IMR-90 (cell line): ENCODE measurements at regions not wholly inside any gene's neighbourhood (a gene's known extent, or its start where the extent isn't known, plus 50 kb on each side); places are given as distances from the start of the nearest gene placed in this dataset.

Source experiments
- ATAC-seq: fragments of 200-7000 bp; cut with Tn5 transposase; 2 replicates; pipeline ENCODE4 v1.9.1; 2020; ENCODE audit warnings: low read depth, mild to moderate bottlenecking, moderate library complexity
- BruUV-seq: library from RNA; stranded (reverse); fragments of 400-500 nt; replicated peaks from 2 replicates; lab custom pipeline; 2021; lab: Mats Ljungman, UMichigan
- CTCF ChIA-PET: fragments of 300-600 bp; formaldehyde crosslinking; extraction: SDS; loops from one replicate; lab custom pipeline; 2021; ENCODE audit warnings: antibody characterized with exemption; lab: Yijun Ruan, JAX
- POLR2A ChIA-PET: fragments of 300-600 bp; sonication (Branson Sonifier 250); formaldehyde crosslinking; loops from one replicate; lab custom pipeline; 2022; ENCODE audit warnings: antibody characterized with exemption; ENCODE audit not compliant: unreplicated experiment; lab: Charles Lee
- DNase-seq: peaks from one replicate; pipeline ENCODE4 v3.0.0; 2013
- H2AFZ ChIP-seq: replicated peaks from 2 replicates; pipeline ENCODE3; 2013; ENCODE audit warnings: low read length, mild to moderate bottlenecking; ENCODE audit not compliant: poor library complexity
- H2AK5ac ChIP-seq: 2 replicates; pipeline ENCODE4 v1.6.1; 2013; ENCODE audit warnings: low read depth, low read length, inconsistent platforms
- H2AK9ac ChIP-seq: replicated peaks from 2 replicates; pipeline ENCODE3; 2013; ENCODE audit warnings: mild to moderate bottlenecking, low read depth, low read length, moderate library complexity; ENCODE audit not compliant: poor library complexity
- H2BK120ac ChIP-seq: 2 replicates; pipeline ENCODE4 v1.6.1; 2013; ENCODE audit warnings: low read depth, low read length, inconsistent platforms
- H2BK15ac ChIP-seq: 3 replicates; pipeline ENCODE4 v1.6.1; 2013; ENCODE audit warnings: low read depth, low read length, inconsistent platforms
- H2BK20ac ChIP-seq: 2 replicates; pipeline ENCODE4 v1.6.1; 2013; ENCODE audit warnings: low read depth, mild to moderate bottlenecking, inconsistent platforms, low read length, moderate library complexity
- H2BK5ac ChIP-seq: 2 replicates; pipeline ENCODE4 v1.6.1; 2013; ENCODE audit warnings: mild to moderate bottlenecking, low read depth, low read length, inconsistent platforms; ENCODE audit not compliant: poor library complexity, severe bottlenecking
- H3K14ac ChIP-seq: replicated peaks from 2 replicates; pipeline ENCODE4 v1.6.1; 2013; ENCODE audit warnings: low read depth, low read length, inconsistent platforms
- H3K18ac ChIP-seq: 2 replicates; pipeline ENCODE4 v1.6.1; 2013; ENCODE audit warnings: low read depth, low read length, control low read depth
- H3K23ac ChIP-seq: 2 replicates; pipeline ENCODE4 v1.6.1; 2013; ENCODE audit warnings: low read depth, low read length, inconsistent platforms
- H3K27ac ChIP-seq: 2 replicates; pipeline ENCODE4 v1.5.1; 2013; ENCODE audit warnings: mild to moderate bottlenecking, control low read depth, low read length; ENCODE audit not compliant: insufficient read depth
- H3K27me3 ChIP-seq: 2 replicates; pipeline ENCODE4 v1.6.1; 2013; ENCODE audit warnings: low read length; ENCODE audit not compliant: control insufficient read depth, insufficient read depth
- H3K36me3 ChIP-seq: 2 replicates; pipeline ENCODE4 v1.6.1; 2013; ENCODE audit warnings: low read length, mixed read lengths; ENCODE audit not compliant: control insufficient read depth, insufficient read depth
- H3K4ac ChIP-seq: 2 replicates; pipeline ENCODE4 v1.6.1; 2013; ENCODE audit warnings: low read depth, low read length, inconsistent platforms
- H3K4me1 ChIP-seq: 2 replicates; pipeline ENCODE4 v1.6.1; 2013; ENCODE audit warnings: low read length, mixed read lengths; ENCODE audit not compliant: control insufficient read depth, insufficient read depth
- H3K4me2 ChIP-seq: 2 replicates; pipeline ENCODE4 v1.6.1; 2013; ENCODE audit warnings: low read depth, mild to moderate bottlenecking, control low read depth, low read length, moderate library complexity
- H3K4me3 ChIP-seq: 2 replicates; pipeline ENCODE4 v1.5.1; 2013; ENCODE audit warnings: low read depth, mild to moderate bottlenecking, control low read depth, low read length, moderate library complexity; ENCODE audit not compliant: insufficient read depth
- H3K56ac ChIP-seq: 2 replicates; pipeline ENCODE4 v1.6.1; 2013; ENCODE audit warnings: low read length, inconsistent platforms; ENCODE audit not compliant: insufficient read depth; ENCODE audit errors: extremely low read depth
- H3K79me1 ChIP-seq, 2 experiments: 2 replicates each; pipeline ENCODE4 v1.6.1; 2013; ENCODE audit warnings: low read length in 2 of 2, inconsistent platforms in 1 of 2, low read depth in 1 of 2
- H3K9ac ChIP-seq: 2 replicates; pipeline ENCODE4 v1.6.1; 2013; ENCODE audit warnings: low read depth, low read length, control low read depth
- H3K9me1 ChIP-seq: 2 replicates; pipeline ENCODE4 v1.6.1; 2013; ENCODE audit warnings: low read length, inconsistent platforms; ENCODE audit not compliant: insufficient read depth
- H3K9me3 ChIP-seq: 2 replicates; pipeline ENCODE4 v1.6.1; 2013; ENCODE audit warnings: low read length; ENCODE audit not compliant: control insufficient read depth, insufficient read depth
- H4K20me1 ChIP-seq: 2 replicates; pipeline ENCODE4 v1.6.1; 2013; ENCODE audit warnings: low read length, inconsistent platforms; ENCODE audit not compliant: insufficient read depth
- H4K5ac ChIP-seq: 2 replicates; pipeline ENCODE4 v1.6.1; 2013; ENCODE audit warnings: mild to moderate bottlenecking, low read depth, low read length, control low read depth
- H4K8ac ChIP-seq, 2 experiments: 2 replicates each; pipeline ENCODE4 v1.6.1; 2013; ENCODE audit warnings: low read depth in 2 of 2, low read length in 2 of 2, control low read depth in 1 of 2, inconsistent platforms in 1 of 2
- H4K91ac ChIP-seq: 2 replicates; pipeline ENCODE4 v1.6.1; 2013; ENCODE audit warnings: low read depth, low read length, inconsistent platforms; ENCODE audit not compliant: insufficient read depth
- BHLHE40 ChIP-seq: fragments of 150-350 bp; IDR thresholded peaks from 2 replicates; pipeline ENCODE4 v1.6.1; 2016; ENCODE audit warnings: mild to moderate bottlenecking, low read depth, low read length
- CTCF ChIP-seq: conservative IDR thresholded peaks from 2 replicates; pipeline ENCODE4 v1.5.1; 2012; ENCODE audit warnings: mild to moderate bottlenecking, low read depth, low read length, improper control_type of control experiment
- ELK1 ChIP-seq: fragments of 150-350 bp; IDR thresholded peaks from 2 replicates; pipeline ENCODE4 v1.6.1; 2016; ENCODE audit warnings: low read depth, mild to moderate bottlenecking, low read length, moderate library complexity, borderline replicate concordance
- FOS ChIP-seq: fragments of 150-350 bp; IDR thresholded peaks from 2 replicates; pipeline ENCODE4 v1.6.1; 2016; ENCODE audit warnings: low read depth, low read length
- MAFK ChIP-seq: IDR thresholded peaks from 2 replicates; pipeline ENCODE4 v1.6.1; 2012; ENCODE audit warnings: low read depth, low read length, improper control_type of control experiment
- MAZ ChIP-seq: IDR thresholded peaks from 2 replicates; pipeline ENCODE4 v1.6.1; 2012; ENCODE audit warnings: low read depth, mild to moderate bottlenecking, low read length, improper control_type of control experiment, moderate library complexity, borderline replicate concordance
- MXI1 ChIP-seq: IDR thresholded peaks from 2 replicates; pipeline ENCODE4 v1.6.1; 2012; ENCODE audit warnings: low read depth, mild to moderate bottlenecking, low read length, moderate library complexity, borderline replicate concordance
- NFE2L2 ChIP-seq: fragments of 150-350 bp; IDR thresholded peaks from 2 replicates; pipeline ENCODE4 v1.6.1; 2016; ENCODE audit warnings: low read depth, mild to moderate bottlenecking, low read length
- POLR2A ChIP-seq: IDR thresholded peaks from 2 replicates; pipeline ENCODE4 v1.6.1; 2012; ENCODE audit warnings: mild to moderate bottlenecking, low read depth, low read length
- RAD21 ChIP-seq: IDR thresholded peaks from 2 replicates; pipeline ENCODE4 v1.6.1; 2012; ENCODE audit warnings: low read length, improper control_type of control experiment
- RCOR1 ChIP-seq: IDR thresholded peaks from 2 replicates; pipeline ENCODE4 v1.6.1; 2012; ENCODE audit warnings: mild to moderate bottlenecking, low read length, improper control_type of control experiment; ENCODE audit not compliant: insufficient replicate concordance
- RFX5 ChIP-seq: IDR thresholded peaks from 2 replicates; pipeline ENCODE4 v1.8.0; 2012; ENCODE audit warnings: low read depth, mild to moderate bottlenecking, low read length, moderate library complexity
- USF2 ChIP-seq: fragments of 150-350 bp; IDR thresholded peaks from 2 replicates; pipeline ENCODE4 v1.6.1; 2017; ENCODE audit warnings: mild to moderate bottlenecking, antibody characterized with exemption, low read length, low read depth
- WGBS, 2 experiments: methylation state at CpG; one replicate each; pipeline versions ENCODE4 v1.1.5 to v1.1.7; 2013; ENCODE audit warnings: missing lambda C conversion rate in 2 of 2; ENCODE audit not compliant: insufficient read length in 1 of 2; ENCODE audit errors: extremely low coverage in 2 of 2; 5-methylcytosine and 5-hydroxymethylcytosine counted together
- dilution Hi-C: fragments of 300-500 bp; cut with HindIII; formaldehyde crosslinking; loops from one replicate; pipeline ENCODE4 v1.14.3; 2018; ENCODE audit warnings: low sequenced_read_pairs; ENCODE audit not compliant: unreplicated experiment
- in situ Hi-C: fragments of 300-500 bp; cut with MboI; formaldehyde crosslinking; loops from 3 replicates; pipeline ENCODE4 v1.14.3; 2019; ENCODE audit warnings: low sequenced_read_pairs, inconsistent platforms, mixed read lengths
- intact Hi-C: fragments of 100-400 bp; cut with micrococcal nuclease; formaldehyde crosslinking; loops from 2 replicates; pipeline ENCODE4 v1.10.0; 2022

- ATAC-seq = no peak
- H2BK120ac ChIP-seq = no peak overlapping the region
- H3K27ac ChIP-seq = no peak overlapping the region
- no CpG with 5 or more reads among the region's 2 CpGs for WGBS, 2 experiments
- no peak for DNase-seq
- H2AFZ ChIP-seq = peak overlapping the region; percentile 27
- no peaks in the 10 kb centered on the region for H3K9me3 ChIP-seq
- no peak overlapping the region for H2BK5ac ChIP-seq
- intact Hi-C loops (no loop called here), dilution Hi-C loops (no loop called here), in situ Hi-C loops (no loop called here)
- no peak overlapping the region for H3K14ac ChIP-seq
- ChIA-PET CTCF (interaction anchor here (2.5 kb wide), 1 partner anchor 58 kb away, joined by 7 read pairs; no protein-coding TSS in a partner anchor), POLR2A (no interaction called here)
- no peak overlapping the region for H4K8ac ChIP-seq
- no peak overlapping the region for H3K4me3 ChIP-seq
- H3K4me2 ChIP-seq = no peak overlapping the region
- no TSS peak for BruUV-seq
- no peaks in the 10 kb centered on the region for H3K27me3 ChIP-seq
- no peak overlapping the region for H4K5ac ChIP-seq
- no peak overlapping the region for H3K56ac ChIP-seq
- no peak overlapping the region for H2AK5ac ChIP-seq
- 0 out of 3 replicates have a peak overlapping the region, but pooled peaks have one; percentile 52 for H2BK15ac ChIP-seq
- H3K9me1 ChIP-seq = peaks cover 12% of the 10 kb centered on the region
- no peaks in the 10 kb centered on the region for H3K79me1 ChIP-seq
- H3K18ac ChIP-seq = no peak overlapping the region
- peak overlapping the region; percentile 5; the same call in 1 of the 2 replicates for H4K91ac ChIP-seq
- no peak overlapping the region for H2AK9ac ChIP-seq
- no peak overlapping the region for H3K9ac ChIP-seq
- no peak overlapping the region for H2BK20ac ChIP-seq
- TF ChIP-seq CTCF (no peak), BHLHE40 (no peak), NFE2L2 (no peak), MXI1 (no peak), USF2 (no peak), RCOR1 (no peak), ELK1 (no peak), POLR2A (no peak), MAZ (no peak), RAD21 (no peak), RFX5 (no peak), MAFK (no peak), FOS (no peak)
- H3K36me3 ChIP-seq = no peaks in the 10 kb centered on the region
- H3K23ac ChIP-seq = no peak overlapping the region
- H3K4ac ChIP-seq = no peak overlapping the region
- peaks cover 14% of the 10 kb centered on the region for H3K4me1 ChIP-seq
- no peaks in the 10 kb centered on the region for H4K20me1 ChIP-seq
These were observed 144.0 kb upstream of the RPS23 start for GRCh38 chr5:82422001-82422740.
